ENCODE measurements at regions not wholly inside any gene's neighbourhood (a gene's known extent, or its start where the extent isn't known, plus 50 kb on each side); places are given as distances from the start of the nearest gene placed in this dataset.

- no peak overlapping the region for H3K4me3 ChIP-seq (ENCODE audit: low read depth, low read length)
- TF ChIP-seq CTCF (IDR thresholded peaks at IDR 0.05; ENCODE audit: borderline replicate concordance, insufficient read depth, low read depth, low read length), result no peak
These were observed 394.0 kb downstream of the REEP3 start for GRCh38 chr10:63915240-63915639.

- H3K4me3 ChIP-seq (ENCODE audit: low read depth, low read length), result no peak overlapping the region
- TF ChIP-seq CTCF (IDR thresholded peaks at IDR 0.05; ENCODE audit: borderline replicate concordance, insufficient read depth, low read depth, low read length), result no peak
These were observed 396.2 kb downstream of the REEP3 start for GRCh38 chr10:63917363-63917762.

- no peak overlapping the region for H3K4me3 ChIP-seq (ENCODE audit: low read depth, low read length)
- no peak for TF ChIP-seq CTCF (IDR thresholded peaks at IDR 0.05; ENCODE audit: borderline replicate concordance, insufficient read depth, low read depth, low read length)
These were observed 398.5 kb downstream of the REEP3 start for GRCh38 chr10:63919575-63920279.

GRCh38 chr10:63920926-63921325 is 399.7 kb downstream of the REEP3 start:
- no peak overlapping the region for H3K4me3 ChIP-seq (ENCODE audit: low read depth, low read length)
- TF ChIP-seq CTCF (IDR thresholded peaks at IDR 0.05; ENCODE audit: borderline replicate concordance, insufficient read depth, low read depth, low read length), result no peak

- no peak overlapping the region for H3K4me3 ChIP-seq (ENCODE audit: low read depth, low read length)
- TF ChIP-seq CTCF (IDR thresholded peaks at IDR 0.05; ENCODE audit: borderline replicate concordance, insufficient read depth, low read depth, low read length), result no peak
These were observed 400.8 kb downstream of the REEP3 start for GRCh38 chr10:63921908-63922467.

- H3K4me3 ChIP-seq (ENCODE audit: low read depth, low read length), result no peak overlapping the region
- no peak for TF ChIP-seq CTCF (IDR thresholded peaks at IDR 0.05; ENCODE audit: borderline replicate concordance, insufficient read depth, low read depth, low read length)
These were observed 401.5 kb downstream of the REEP3 start for GRCh38 chr10:63922468-63923284.

Measured in GM12875 (cell line).